GM23338 (cell line): ENCODE measurements at regions not wholly inside any gene's neighbourhood (a gene's known extent, or its start where the extent isn't known, plus 50 kb on each side); places are given as distances from the start of the nearest gene placed in this dataset.

Experiments used
- ATAC-seq: fragments of 200-7000 bp; cut with Tn5 transposase; 3 replicates; pipeline ENCODE4 v1.9.1; 2020
- DNase-seq: peaks from one replicate; pipeline ENCODE4 v3.0.0-alpha.2; 2015; ENCODE audit warnings: low spot score
- H2AFZ ChIP-seq: fragments of 200-600 bp; sonication (generic); 2 replicates; pipeline ENCODE4 v1.8.0; 2016; ENCODE audit warnings: antibody characterized with exemption, mild to moderate bottlenecking, moderate library complexity
- H3F3A ChIP-seq: fragments of 200-600 bp; sonication (generic); replicated peaks from 2 replicates; pipeline ENCODE4 v1.8.0; 2017; ENCODE audit warnings: antibody characterized with exemption, mixed run types, low read depth
- H3K27ac ChIP-seq: fragments of 200-600 bp; sonication (generic); 2 replicates; pipeline ENCODE4 v1.6.1; 2016; ENCODE audit warnings: low read depth
- H3K27me3 ChIP-seq: fragments of 200-600 bp; sonication (generic); 2 replicates; pipeline ENCODE4 v1.8.0; 2016; ENCODE audit warnings: mild to moderate bottlenecking, mixed run types, moderate library complexity; ENCODE audit not compliant: insufficient read depth
- H3K36me3 ChIP-seq: fragments of 200-600 bp; sonication (generic); 2 replicates; pipeline ENCODE4 v1.8.0; 2016; ENCODE audit warnings: mild to moderate bottlenecking; ENCODE audit not compliant: insufficient read depth
- H3K4me1 ChIP-seq: fragments of 200-600 bp; sonication (generic); 2 replicates; pipeline ENCODE4 v1.8.0; 2016; ENCODE audit warnings: mild to moderate bottlenecking, moderate library complexity; ENCODE audit not compliant: insufficient read depth
- H3K4me2 ChIP-seq: fragments of 200-600 bp; sonication (generic); 2 replicates; pipeline ENCODE4 v1.7.1; 2017; ENCODE audit warnings: mixed run types
- H3K4me3 ChIP-seq: fragments of 200-600 bp; sonication (generic); 2 replicates; pipeline ENCODE4 v1.6.1; 2016; ENCODE audit warnings: mixed run types
- H3K79me2 ChIP-seq: fragments of 200-600 bp; sonication (generic); replicated peaks from 2 replicates; pipeline ENCODE4 v1.8.0; 2017; ENCODE audit warnings: mild to moderate bottlenecking; ENCODE audit not compliant: insufficient read depth
- H3K9me2 ChIP-seq: fragments of 200-600 bp; sonication (generic); 2 replicates; pipeline ENCODE4 v1.8.0; 2017; ENCODE audit not compliant: insufficient read depth
- H4K20me1 ChIP-seq: fragments of 200-600 bp; sonication (generic); replicated peaks from 2 replicates; pipeline ENCODE4 v1.8.0; 2017; ENCODE audit warnings: mild to moderate bottlenecking; ENCODE audit not compliant: insufficient read depth
- H3K27ac Mint-ChIP-seq: 2 replicates; pipeline ENCODE4 v1.8.0; 2020; ENCODE audit warnings: inconsistent platforms, mild to moderate bottlenecking, moderate library complexity, mixed read lengths
- H3K27me3 Mint-ChIP-seq: 3 replicates; pipeline ENCODE4 v1.8.0; 2022; ENCODE audit warnings: low read depth, mild to moderate bottlenecking, moderate library complexity, mixed read lengths, inconsistent platforms; ENCODE audit not compliant: insufficient read depth, poor library complexity
- H3K36me3 Mint-ChIP-seq: 3 replicates; pipeline ENCODE4 v1.8.0; 2021; ENCODE audit warnings: low read depth, mild to moderate bottlenecking, inconsistent platforms, moderate library complexity, mixed read lengths
- H3K4me1 Mint-ChIP-seq: 3 replicates; pipeline ENCODE4 v1.8.0; 2020; ENCODE audit warnings: mild to moderate bottlenecking, inconsistent platforms, mixed read lengths
- H3K4me3 Mint-ChIP-seq: 3 replicates; pipeline ENCODE4 v1.8.0; 2021; ENCODE audit warnings: moderate library complexity, mild to moderate bottlenecking, inconsistent platforms, mixed read lengths
- H3K9me3 Mint-ChIP-seq: 3 replicates; pipeline ENCODE4 v1.8.0; 2020; ENCODE audit warnings: moderate library complexity, mild to moderate bottlenecking, inconsistent platforms, mixed read lengths
- CREB1 ChIP-seq: fragments of 250-450 bp; sonication (Bioruptor Pico); IDR thresholded peaks from 2 replicates; pipeline ENCODE4 v1.5.0; 2020; ENCODE audit warnings: low read depth, mild to moderate bottlenecking, moderate library complexity
- EZH2 ChIP-seq: fragments of 200-600 bp; sonication (generic); IDR thresholded peaks from one replicate; pipeline ENCODE4 v1.8.0; 2017; ENCODE audit warnings: antibody characterized with exemption, mild to moderate bottlenecking, low read depth; ENCODE audit not compliant: unreplicated experiment
- EZH2phosphoT487 ChIP-seq: fragments of 200-600 bp; sonication (generic); IDR thresholded peaks from one replicate; pipeline ENCODE4 v1.8.1; 2018; ENCODE audit warnings: antibody characterized with exemption; ENCODE audit not compliant: unreplicated experiment
- POLR2AphosphoS5 ChIP-seq: IDR thresholded peaks from 2 replicates; pipeline ENCODE4 v1.6.1; 2016; ENCODE audit warnings: antibody characterized with exemption, low read depth
- ZNF331 ChIP-seq: fragments of 250-450 bp; sonication (Bioruptor Pico); IDR thresholded peaks from 2 replicates; pipeline ENCODE4 v1.5.0; 2020; ENCODE audit warnings: low read depth, mild to moderate bottlenecking, moderate library complexity
- TF ChIP-seq, protein P1 (sequence below), 2 experiments: fragments of 200-600 bp in 1 of 2; sonication (generic) in 1 of 2; conservative IDR thresholded peaks; 2 replicates each; pipeline versions ENCODE4 v1.5.1 to v1.6.1; 2016 to 2017; ENCODE audit warnings: antibody characterized with exemption in 2 of 2, low read depth in 2 of 2, mild to moderate bottlenecking in 2 of 2, moderate library complexity in 1 of 2
- TF ChIP-seq, protein P2 (sequence below): IDR thresholded peaks from one replicate; pipeline ENCODE4 v1.6.1; 2018; ENCODE audit warnings: antibody characterized with exemption; ENCODE audit not compliant: unreplicated experiment

DNA sequence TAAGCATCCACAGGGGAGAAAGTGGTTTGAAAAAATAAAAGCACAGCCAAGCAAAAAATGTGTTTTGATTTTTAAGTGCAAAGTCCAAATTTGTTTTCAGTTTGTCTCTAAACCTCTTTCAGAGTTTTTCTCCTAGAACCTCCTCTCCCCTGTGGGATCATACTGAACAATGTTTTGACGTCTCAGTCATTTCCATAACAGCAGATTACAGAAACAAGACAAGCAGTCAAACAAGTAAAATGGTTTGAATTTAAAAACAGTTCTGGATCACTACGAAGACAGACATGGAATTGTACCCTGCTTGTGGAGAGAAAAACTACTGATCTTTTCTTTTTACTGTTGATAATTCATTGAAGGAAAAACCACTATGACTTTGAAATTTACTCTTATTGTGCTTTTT is 245.7 kb upstream of the CNTN4 start:
- H3K4me2 ChIP-seq: no peak overlapping the region
- H3K79me2 ChIP-seq: no peaks in the 10 kb centered on the region
- H3K27me3 ChIP-seq: no peaks in the 10 kb centered on the region
- no peak for ATAC-seq
- H3F3A ChIP-seq: no peaks in the 10 kb centered on the region
- no peaks in the 10 kb centered on the region for H3K36me3 ChIP-seq
- DNase-seq: no peak
- H3K36me3 Mint-ChIP-seq: peaks cover 13% of the 10 kb centered on the region; the same call in 2 of the 3 replicates
- no peak overlapping the region for H3K4me3 Mint-ChIP-seq
- no peaks in the 10 kb centered on the region for H3K4me1 ChIP-seq
- TF ChIP-seq, protein P1, sequence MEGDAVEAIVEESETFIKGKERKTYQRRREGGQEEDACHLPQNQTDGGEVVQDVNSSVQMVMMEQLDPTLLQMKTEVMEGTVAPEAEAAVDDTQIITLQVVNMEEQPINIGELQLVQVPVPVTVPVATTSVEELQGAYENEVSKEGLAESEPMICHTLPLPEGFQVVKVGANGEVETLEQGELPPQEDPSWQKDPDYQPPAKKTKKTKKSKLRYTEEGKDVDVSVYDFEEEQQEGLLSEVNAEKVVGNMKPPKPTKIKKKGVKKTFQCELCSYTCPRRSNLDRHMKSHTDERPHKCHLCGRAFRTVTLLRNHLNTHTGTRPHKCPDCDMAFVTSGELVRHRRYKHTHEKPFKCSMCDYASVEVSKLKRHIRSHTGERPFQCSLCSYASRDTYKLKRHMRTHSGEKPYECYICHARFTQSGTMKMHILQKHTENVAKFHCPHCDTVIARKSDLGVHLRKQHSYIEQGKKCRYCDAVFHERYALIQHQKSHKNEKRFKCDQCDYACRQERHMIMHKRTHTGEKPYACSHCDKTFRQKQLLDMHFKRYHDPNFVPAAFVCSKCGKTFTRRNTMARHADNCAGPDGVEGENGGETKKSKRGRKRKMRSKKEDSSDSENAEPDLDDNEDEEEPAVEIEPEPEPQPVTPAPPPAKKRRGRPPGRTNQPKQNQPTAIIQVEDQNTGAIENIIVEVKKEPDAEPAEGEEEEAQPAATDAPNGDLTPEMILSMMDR (conservative IDR thresholded peaks at IDR 0.05; ENCODE audit: low read depth in 2 of 2): no peak
- H4K20me1 ChIP-seq: no peaks in the 10 kb centered on the region
- no peaks in the 10 kb centered on the region for H3K4me1 Mint-ChIP-seq
- no peak overlapping the region for H3K4me3 ChIP-seq
- no peak overlapping the region for H3K27ac ChIP-seq
- no peaks in the 10 kb centered on the region for H3K27me3 Mint-ChIP-seq
- no peaks in the 10 kb centered on the region for H3K9me2 ChIP-seq
- H2AFZ ChIP-seq: no peak overlapping the region
- H3K27ac Mint-ChIP-seq: no peak overlapping the region
- H3K9me3 Mint-ChIP-seq: peaks cover 89% of the 10 kb centered on the region

DNA sequence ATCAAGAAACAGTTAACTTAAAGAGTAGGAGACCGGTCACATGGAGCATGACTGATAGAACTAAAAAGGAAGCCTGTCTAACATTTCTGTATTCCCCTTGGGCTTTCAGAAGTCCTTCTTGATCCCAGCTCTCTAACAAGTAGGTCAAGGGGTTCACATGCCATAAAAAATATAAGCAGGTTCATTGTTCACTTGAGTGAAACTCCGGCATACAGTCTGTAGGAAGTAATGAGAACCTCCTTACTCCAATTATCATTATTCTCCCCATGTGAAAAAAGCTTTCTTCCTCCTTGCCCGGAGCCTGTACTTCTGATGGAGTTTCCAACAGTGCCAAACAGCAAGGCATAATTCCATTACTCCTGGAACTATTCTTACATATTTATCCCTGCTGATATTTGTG is 242.8 kb upstream of the CNTN4 start:
- H3K27ac ChIP-seq: no peak overlapping the region
- Mint-ChIP-seq H3K27ac (no peak overlapping the region), H3K4me1 (no peaks in the 10 kb centered on the region), H3K27me3 (no peaks in the 10 kb centered on the region), H3K36me3 (peaks cover 13% of the 10 kb centered on the region; the same call in 2 of the 3 replicates), H3K9me3 (peaks cover 89% of the 10 kb centered on the region), H3K4me3 (no peak overlapping the region)
- H3K9me2 ChIP-seq: no peaks in the 10 kb centered on the region
- no peak overlapping the region for H3K4me2 ChIP-seq
- ATAC-seq (no peak), DNase-seq (no peak)
- H3K4me1 ChIP-seq: no peaks in the 10 kb centered on the region
- H3F3A ChIP-seq: no peaks in the 10 kb centered on the region
- H4K20me1 ChIP-seq: no peaks in the 10 kb centered on the region
- TF ChIP-seq EZH2phosphoT487 (no peak), EZH2 (no peak), CREB1 (CRISPR knock-in tag) (no peak), POLR2AphosphoS5 (no peak), ZNF331 (no peak)
- TF ChIP-seq, protein P2, sequence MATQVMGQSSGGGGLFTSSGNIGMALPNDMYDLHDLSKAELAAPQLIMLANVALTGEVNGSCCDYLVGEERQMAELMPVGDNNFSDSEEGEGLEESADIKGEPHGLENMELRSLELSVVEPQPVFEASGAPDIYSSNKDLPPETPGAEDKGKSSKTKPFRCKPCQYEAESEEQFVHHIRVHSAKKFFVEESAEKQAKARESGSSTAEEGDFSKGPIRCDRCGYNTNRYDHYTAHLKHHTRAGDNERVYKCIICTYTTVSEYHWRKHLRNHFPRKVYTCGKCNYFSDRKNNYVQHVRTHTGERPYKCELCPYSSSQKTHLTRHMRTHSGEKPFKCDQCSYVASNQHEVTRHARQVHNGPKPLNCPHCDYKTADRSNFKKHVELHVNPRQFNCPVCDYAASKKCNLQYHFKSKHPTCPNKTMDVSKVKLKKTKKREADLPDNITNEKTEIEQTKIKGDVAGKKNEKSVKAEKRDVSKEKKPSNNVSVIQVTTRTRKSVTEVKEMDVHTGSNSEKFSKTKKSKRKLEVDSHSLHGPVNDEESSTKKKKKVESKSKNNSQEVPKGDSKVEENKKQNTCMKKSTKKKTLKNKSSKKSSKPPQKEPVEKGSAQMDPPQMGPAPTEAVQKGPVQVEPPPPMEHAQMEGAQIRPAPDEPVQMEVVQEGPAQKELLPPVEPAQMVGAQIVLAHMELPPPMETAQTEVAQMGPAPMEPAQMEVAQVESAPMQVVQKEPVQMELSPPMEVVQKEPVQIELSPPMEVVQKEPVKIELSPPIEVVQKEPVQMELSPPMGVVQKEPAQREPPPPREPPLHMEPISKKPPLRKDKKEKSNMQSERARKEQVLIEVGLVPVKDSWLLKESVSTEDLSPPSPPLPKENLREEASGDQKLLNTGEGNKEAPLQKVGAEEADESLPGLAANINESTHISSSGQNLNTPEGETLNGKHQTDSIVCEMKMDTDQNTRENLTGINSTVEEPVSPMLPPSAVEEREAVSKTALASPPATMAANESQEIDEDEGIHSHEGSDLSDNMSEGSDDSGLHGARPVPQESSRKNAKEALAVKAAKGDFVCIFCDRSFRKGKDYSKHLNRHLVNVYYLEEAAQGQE: no peak
- no peaks in the 10 kb centered on the region for H3K36me3 ChIP-seq
- no peak overlapping the region for H2AFZ ChIP-seq
- no peak overlapping the region for H3K4me3 ChIP-seq
- H3K27me3 ChIP-seq: no peaks in the 10 kb centered on the region
- H3K79me2 ChIP-seq: no peaks in the 10 kb centered on the region
